Nucleus accumbens (tissue), 56 donors: ENCODE measurements at regions not wholly inside any gene's neighbourhood (a gene's known extent, or its start where the extent isn't known, plus 50 kb on each side); places are given as distances from the start of the nearest gene placed in this dataset.

Experiments used
- DNase-seq, 56 donors: peaks; one replicate each; lab custom pipeline; 2025; lab: John Stamatoyannopoulos, UW

DNA sequence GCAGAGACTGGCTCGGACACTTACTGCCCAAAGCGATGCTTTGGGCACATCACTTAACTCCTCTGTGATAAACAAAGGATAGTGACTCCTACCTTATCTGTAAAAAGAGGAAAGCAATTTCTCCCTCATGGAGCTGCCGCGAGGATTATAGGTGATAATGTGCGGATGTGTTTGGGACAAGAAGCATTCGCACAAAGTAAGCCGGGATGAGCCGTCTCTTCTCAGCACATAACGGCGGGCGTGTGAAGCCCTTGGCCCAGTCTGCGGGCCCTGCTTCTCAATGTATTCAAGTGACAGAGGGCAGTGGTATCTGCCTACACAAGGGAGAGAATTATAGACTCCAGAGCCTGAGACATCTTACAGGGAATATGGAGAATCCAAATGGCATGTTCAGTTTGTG, 550.3 kb upstream of the CPEB2 start:
- no peak for DNase-seq

DNA sequence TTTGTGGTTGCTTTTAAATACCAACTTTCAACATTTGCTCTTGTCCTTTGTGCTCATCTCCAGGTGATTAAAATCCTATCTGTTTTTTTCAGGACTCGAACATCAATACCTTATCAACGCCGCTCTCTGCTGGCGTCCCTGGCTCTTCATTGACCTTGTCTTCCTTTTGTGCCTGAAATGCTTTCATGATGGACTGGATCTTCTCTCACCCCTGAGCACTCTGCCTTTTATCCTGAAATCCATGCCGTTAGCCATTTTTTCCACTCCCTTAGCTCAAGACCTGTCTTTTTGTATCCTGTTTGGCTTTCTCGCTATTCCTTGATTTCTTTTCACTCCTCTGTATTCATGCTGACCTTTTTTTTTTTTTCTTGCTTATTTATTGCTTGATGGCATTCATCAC, 549.5 kb upstream of the CPEB2 start:
- DNase-seq: no peak

DNA sequence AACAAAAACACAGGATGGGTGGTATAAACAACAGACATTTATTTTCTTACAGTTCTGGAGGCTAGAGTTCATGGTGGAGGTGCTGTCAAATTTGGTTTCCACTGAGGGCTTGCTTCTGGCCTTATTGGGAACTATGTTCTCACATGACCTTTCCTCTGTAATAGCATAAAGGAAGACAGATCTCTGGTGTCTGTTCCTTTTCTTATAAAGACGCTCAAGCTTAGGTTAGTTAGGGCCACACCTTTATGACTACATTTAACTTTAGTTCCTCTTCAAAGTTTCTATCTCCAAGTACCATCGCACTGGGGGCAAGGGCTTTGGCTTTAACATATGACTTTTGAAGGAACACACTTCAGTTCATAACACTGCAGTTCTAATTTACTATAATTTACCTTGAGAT, 543.8 kb upstream of the CPEB2 start:
- DNase-seq: no peak

DNA sequence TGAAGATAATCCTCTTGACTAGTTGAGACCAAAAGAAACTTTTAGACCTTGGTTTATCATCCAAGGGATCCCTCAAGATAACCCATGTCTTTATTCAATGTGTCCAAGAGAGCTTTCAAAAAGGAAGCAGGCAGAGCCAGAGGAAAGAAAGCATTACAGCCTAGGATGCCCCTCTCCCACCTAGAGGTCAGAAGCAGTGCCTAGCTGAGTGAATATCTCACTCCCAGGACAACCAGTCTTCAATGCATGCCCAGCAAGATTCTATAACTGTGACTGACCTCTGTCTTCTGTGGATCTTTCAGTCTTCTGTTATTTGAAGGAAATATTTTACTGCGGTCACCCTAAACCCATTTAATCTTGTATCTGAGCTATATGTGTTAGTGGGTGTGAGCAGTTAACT, 537.2 kb upstream of the CPEB2 start:
- no peak for DNase-seq

DNA sequence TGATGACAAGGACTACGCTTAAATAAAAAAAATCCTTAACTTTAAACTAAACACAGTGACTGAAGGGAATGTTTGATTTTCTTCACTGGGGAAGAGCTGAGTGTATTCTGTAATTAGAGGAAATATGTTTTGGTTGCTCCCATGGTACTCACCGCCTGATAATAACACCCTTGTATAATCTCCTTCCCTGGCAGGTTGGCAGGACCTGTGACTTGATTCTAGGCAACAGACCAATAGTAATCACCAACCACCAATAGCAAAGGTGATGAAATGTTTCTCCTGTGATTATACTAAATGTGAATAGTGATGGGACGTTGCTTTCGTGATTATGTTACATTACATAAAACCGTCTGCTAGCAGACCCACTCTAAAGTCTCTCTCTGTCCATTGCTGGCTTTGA, 536.8 kb upstream of the CPEB2 start:
- DNase-seq: no peak

DNA sequence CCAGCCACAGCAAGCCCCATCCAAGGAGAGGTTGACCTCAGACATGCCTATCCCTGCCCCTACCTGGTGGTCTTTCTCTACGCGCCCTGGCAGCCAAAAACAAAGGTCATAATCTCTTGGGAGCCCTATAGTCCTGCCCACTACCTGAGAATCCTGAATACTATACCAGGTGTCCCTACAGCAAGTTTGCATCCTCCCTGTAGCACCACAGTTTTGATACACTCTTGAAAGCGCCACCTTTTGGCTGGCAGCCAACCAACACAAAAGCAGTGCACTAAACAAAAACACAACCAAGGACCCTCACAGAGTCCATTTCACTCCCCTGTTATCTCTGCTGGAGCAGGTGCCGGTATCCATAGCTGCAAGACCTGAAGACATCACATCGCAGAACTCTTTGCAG, 523.8 kb upstream of the CPEB2 start:
- DNase-seq: no peak

DNA sequence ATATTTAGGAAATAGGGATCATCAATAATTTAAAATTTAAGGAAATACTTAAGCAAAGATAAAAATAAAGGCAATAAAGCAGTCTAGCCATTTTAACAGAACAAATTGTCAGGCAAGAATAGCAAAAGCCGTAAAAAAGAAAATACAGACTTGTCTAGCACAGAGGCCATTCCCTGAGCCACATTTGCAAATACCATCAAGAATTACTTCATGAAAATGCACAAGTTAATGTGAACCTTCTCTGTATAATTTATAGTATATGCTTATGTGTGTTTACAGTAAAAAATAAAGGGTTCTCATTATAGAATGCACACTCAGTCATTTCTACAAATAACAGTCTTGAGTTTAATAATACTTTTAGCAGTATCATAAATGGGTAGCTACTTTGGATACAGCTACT, 505.9 kb upstream of the CPEB2 start:
- no peak for DNase-seq

DNA sequence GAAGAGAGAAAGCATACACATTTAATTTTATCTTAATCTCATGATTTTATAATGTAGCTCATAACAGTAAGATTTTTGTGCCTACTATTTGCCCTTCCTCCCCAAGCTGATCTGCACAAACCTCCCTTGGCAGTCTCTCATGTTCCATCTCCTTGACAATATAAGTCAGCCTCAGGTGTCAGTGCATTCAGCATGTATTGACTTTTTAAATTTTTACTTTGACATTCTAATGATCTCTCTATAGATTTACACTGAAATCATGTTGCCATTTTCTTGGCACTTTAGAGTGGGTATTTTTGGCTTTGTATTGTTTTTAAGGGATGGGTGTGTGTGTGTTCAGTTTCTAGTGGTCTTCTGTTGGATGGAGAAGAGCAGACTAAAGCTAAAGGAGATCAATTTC, 505.3 kb upstream of the CPEB2 start:
- DNase-seq: no peak

DNA sequence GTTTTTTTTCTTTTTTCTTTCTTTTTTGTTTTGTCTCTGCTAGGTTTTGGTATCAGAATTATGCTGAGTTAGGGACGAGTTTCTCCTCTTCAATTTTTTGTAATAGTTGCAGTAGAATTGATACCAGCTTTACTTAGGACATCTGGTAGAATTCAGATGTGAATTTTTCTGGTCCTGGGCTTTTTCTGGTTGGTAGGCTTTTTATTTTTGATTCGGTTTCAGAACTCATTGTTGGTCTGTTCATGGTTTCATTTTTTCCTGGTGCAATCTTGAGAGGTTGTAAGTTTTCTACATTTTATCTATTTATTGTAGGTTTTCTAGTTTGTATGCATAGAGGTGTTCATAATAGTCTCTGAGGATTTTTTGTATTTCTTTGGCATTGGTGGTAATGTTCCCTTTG, 498.1 kb upstream of the CPEB2 start:
- DNase-seq: no peak

DNA sequence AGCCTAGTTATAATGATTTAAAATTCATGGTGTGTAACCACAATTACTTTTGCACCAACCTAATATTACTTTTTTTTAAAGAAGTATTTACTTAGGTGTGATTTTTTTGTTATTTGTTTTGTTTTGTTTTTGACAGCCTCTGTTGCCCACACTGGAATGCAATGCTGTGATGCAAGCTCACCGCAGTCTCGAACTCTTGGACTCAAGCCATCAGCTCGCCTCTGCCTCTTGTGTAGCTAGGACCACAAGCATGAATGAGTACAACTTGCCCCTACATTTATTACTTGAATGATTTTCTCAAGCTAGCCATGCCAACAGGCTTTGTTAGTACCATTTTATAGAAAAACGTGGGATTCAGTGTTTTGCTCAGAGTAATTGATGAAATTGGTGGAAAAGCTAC, 488.8 kb upstream of the CPEB2 start:
- no peak for DNase-seq

DNA sequence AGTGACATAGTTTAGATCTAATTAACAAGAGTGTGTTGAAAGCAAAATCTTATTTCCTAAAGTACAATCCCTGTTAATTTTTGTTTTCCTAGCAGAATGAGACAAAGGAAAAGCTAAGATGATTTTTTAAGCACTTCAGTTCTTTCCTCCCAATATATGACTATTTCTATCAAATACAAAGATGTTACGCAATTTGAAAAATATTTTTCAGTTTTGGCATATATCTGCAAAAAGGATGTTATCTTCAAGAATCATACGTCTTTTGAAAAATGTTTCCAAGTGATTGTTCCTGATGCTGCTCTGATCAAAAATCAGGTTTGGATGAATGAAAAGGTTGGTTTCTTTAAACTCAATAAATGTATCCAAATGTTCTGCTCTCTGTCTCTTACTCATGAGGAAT, 486.7 kb upstream of the CPEB2 start:
- no peak for DNase-seq

DNA sequence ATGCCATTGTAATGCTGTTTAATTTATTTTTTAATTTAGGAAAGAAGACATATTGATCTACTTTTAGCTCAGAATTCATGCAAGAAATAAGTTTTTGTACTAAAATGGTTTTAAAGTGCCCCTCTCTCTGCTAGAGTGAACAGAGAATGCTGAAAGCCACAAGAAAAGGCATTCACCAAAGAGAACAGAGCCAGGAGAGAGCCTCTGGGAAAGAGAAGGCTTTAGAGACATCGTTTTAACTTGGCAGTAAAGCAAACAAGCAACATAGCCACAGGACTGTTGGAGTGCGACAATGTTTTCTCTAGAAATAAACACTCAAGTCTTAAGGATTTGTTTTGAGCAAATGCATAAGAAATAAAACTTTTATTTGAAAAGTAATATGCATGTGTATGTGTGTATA, 484.1 kb upstream of the CPEB2 start:
- peak in 1 of 56 donors; percentile 1 for DNase-seq

DNA sequence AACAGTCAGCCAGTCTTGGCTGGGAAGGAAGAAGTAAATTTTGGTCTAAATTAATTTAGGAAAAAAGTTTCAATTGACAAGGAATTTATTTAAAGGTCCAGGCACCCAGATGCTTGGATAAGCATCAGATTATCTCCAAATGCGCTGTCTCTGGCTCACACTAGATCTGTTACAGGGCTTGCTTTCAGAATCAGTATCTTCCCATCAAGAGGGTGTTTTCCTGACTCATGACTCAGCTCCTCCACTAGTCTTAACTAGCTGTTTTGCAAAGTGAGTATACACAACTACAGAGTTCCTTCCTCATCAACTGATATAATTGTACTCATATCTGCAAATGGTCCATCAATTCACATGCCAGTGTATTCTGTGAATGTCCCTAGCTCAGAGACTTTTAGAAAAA, 482.1 kb upstream of the CPEB2 start:
- DNase-seq: no peak

DNA sequence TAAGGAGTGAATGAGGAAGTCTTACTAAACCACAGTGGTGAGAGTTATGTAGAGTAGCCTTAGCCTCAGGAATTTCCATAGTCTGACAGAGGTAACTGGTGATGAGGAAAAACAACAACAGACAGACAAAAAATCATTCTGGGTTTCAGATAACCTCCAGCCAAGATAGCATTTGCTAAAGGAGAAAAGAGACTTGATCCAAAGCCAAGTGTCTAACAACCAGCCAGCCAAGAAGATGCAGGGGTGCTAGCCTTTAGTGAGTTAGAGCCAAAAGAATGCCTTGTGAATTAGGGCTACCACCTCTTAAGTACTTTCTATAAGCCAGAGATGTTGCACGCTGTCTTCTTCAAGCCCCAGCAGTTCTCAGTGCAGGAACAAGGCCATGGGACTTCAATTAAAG, 478.0 kb upstream of the CPEB2 start:
- DNase-seq: no peak

DNA sequence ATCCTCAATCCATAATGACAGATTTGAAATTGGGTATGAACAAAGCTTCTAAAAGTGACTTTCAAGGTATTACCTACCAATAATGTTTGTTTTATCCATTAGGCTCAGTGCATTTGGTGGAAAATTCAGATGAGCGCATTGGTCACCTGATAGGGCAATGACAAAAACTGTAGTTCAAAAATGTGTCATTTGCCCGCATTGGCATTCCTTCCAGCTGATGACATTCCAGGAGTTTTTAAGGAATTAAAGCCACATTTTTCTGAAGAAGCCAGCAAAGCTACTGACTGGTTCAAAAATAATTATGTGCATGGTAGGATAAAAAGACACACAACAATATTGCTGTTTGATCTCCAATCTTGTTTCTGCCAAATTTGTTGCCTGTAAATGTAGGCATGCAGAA, 473.4 kb upstream of the CPEB2 start:
- no peak for DNase-seq

DNA sequence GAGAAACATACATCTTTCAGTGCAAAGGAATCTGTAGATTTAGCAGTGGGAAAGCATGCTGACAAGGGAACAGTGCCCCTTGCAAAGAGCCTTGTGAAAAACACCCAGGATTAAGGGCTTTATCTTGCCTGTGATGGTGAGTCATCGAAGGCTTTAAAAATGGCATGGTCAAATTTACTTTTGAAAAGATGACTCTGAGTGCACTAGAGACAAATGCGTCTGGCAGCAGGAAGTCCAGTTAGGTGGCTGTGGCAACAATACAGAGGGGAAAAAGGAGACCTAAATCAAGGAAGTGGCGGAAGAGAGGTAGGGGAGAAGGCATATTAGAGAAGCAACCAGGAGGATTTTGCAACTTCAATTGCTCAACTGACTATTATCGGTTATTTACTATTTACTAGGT, 472.6 kb upstream of the CPEB2 start:
- no peak for DNase-seq

DNA sequence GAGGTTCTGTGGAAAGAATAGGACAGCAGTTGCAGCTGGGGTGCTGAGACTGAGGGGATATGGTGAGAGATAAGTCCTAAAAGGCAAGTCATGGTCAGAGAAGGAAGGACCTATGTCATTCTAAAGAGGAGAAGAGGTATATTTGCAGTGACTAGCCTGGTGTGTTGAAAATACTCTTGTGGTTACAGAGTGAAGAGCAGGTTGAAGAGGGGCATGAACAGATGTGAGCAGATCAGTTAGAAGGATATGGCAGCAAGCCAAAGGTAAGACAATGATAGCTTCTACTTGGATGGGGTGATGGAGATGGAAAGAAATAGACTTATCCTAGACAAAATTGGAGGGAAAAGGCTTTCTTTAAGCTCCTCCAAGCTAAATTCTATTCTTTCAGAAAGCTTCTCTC, 469.8 kb upstream of the CPEB2 start:
- no peak for DNase-seq

DNA sequence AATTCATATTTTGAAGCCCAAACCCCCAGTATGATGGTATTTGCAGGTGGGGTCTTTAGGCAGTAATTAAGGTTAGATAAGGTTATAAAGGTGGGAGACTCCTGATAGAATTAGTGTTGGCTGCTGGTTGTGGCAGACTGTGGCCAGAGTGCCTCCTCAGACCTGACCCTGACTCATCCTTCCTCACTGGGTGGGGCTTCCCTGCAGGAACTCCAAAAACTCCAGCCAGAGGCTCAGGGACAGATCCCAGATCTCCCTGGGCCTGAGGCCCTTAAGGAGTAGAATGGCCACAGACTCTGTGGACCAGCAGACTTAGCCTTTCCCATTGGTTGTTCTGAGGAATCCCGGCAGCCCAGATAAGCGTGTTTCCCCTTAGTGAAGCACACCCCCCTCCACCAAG, 463.0 kb upstream of the CPEB2 start:
- no peak for DNase-seq

DNA sequence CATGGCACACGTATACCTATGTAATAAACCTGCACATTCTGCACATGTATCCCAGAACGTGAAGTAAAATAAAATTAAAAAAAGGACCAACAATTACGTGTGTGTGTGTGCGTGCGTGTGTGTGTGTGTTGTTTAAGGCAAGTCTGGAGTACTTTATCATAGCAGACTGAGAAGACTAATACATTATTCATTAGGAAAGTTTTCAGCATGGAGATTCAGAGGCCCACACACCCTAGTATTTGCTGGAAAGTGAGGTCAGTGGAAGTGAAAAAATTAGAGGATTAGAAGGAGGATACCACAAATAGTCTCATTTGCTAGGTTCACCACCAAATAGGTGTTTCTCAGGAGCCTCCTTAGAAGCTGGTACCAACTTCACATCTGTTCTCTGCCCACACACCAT, 457.1 kb upstream of the CPEB2 start:
- DNase-seq: no peak

DNA sequence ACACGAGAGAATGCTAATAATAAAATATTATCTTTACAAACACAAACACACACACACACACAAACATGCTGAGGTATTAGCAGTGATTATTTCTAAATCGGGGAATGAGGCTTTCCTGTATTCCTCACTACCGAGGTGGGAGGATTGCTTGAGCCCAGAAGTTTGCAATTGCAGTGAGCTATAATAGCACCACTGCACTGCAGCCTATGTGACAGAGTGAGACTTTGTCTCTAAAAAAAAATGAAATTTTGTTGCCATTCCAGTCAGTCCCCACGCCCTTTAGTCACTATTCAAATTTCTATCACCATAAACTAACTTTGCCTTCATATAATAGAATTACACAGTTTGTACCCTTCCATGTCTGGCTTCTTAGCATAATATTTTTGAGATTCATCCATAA, 456.5 kb upstream of the CPEB2 start:
- DNase-seq: no peak

DNA sequence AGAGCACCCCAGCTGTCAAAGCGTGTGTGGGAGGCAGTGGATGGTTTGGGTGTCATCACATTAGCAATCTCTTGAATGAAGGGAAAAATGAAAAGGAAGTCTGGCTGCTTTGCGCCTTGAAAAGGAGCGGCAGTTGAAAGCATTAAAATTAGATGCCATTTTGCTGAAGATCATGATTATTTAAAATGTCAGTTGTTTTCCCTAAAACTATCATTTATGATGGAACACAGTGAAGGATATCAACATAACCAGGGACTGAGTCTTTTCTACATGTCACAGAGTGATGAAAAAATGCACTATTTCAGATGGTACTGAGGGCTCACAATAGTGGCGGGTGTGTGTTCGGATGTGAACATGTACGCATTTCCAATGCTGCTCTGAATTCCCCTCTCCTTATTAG, 450.2 kb upstream of the CPEB2 start:
- DNase-seq: peak in 7 of 56 donors; percentile 0 to 13 (median 1)

DNA sequence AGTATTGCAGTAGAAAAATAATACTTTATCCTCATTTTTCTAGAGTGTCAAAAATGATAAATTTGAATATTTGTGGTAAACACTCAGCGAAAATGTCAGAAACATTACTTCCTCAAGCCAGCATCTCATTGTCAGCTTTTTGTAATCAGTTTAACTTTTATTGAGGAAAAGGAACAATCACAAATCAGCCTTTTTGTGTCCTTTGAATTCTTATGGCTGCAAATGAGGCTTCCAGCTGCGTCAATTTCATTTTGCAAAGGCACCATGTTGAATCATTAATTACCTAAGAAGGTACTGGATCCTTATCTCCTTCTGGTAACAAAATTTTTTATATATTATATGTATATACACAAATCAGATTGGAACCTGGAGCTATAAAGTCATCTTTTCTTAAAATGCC, 442.6 kb upstream of the CPEB2 start:
- DNase-seq: no peak

DNA sequence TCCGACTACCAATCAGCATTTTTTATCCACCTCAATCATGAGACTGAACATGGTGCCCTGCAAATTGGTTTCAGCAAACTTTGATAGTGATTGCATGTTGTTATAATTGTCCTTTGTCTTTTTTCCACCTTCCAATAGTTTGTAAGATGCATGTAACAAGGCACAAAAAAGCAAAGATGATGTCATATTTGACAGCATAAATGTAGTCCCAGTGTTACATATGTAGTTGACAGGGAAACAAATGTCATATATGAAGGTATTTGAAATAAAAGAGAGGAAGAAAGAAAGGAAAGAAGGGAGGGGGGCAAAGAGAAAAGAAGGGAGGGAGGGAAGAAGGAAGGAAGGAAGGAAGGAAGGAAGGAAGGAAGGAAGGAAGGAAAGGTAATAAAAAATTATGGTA, 441.7 kb upstream of the CPEB2 start:
- no peak for DNase-seq

DNA sequence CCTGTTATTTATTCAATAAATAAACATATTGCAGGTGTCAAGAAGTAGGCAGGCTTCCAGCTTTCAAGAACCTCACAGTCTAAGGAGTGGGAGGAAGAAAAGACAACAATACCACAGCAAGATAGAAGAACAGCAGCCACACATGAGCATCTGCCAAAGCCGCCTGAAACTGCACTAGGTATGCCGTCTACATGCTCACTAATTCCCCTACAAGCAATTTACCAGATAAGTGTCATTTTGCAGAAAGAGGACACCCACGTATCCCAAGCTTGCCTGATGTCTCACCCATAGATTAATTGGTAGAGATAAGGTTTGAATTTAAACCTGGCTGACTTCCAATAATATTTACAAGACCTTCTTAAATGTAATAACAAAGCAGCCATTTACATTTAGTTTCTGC, 439.4 kb upstream of the CPEB2 start:
- DNase-seq: peak in 6 of 56 donors; percentile 1 to 18 (median 4)
